K562 (cell line): ENCODE measurements at regions not wholly inside any gene's neighbourhood (a gene's known extent, or its start where the extent isn't known, plus 50 kb on each side); places are given as distances from the start of the nearest gene placed in this dataset.
A peak's percentile ranks its signal among the peaks of the same experiment; 100 is the strongest.

Experiments used
- ATF1 ChIP-seq, 2 experiments: fragments of 450-650 bp in 1 of 2; IDR thresholded peaks; 2 replicates each; pipeline ENCODE4 v1.6.1; 2016; ENCODE audit warnings: missing compliant biosample characterization in 1 of 2, missing genetic modification characterization in 1 of 2
- BRF1 ChIP-seq: IDR thresholded peaks from 3 replicates; pipeline ENCODE4 v1.6.1; 2011; ENCODE audit warnings: borderline replicate concordance, mild to moderate bottlenecking; ENCODE audit not compliant: insufficient read length; ENCODE audit errors: extremely low read depth
- CHAMP1 ChIP-seq: fragments of 450-650 bp; IDR thresholded peaks from 2 replicates; pipeline ENCODE4 v1.6.1; 2016; ENCODE audit warnings: mild to moderate bottlenecking
- ELK1 ChIP-seq: sonication (generic); formaldehyde crosslinking; IDR thresholded peaks from 2 replicates; pipeline ENCODE4 v1.8.1; 2022; ENCODE audit warnings: missing genetic modification reagents
- LEF1 ChIP-seq: fragments of 450-650 bp; IDR thresholded peaks from 2 replicates; pipeline ENCODE4 v1.6.1; 2016; ENCODE audit warnings: mild to moderate bottlenecking
- MAZ ChIP-seq, 2 experiments: fragments of 450-650 bp in 1 of 2; sonication (generic) in 1 of 2; formaldehyde crosslinking; IDR thresholded peaks in 1 of 2; conservative IDR thresholded peaks in 1 of 2; 2 replicates each; pipeline versions ENCODE4 v1.4.0 to v1.5.0; 2020; ENCODE audit warnings: mild to moderate bottlenecking in 1 of 2, missing genetic modification reagents in 1 of 2
- NCOA6 ChIP-seq: fragments of 450-650 bp; IDR thresholded peaks from 2 replicates; pipeline ENCODE4 v1.6.1; 2017; ENCODE audit warnings: mild to moderate bottlenecking
- RNF2 ChIP-seq: sonication (generic); IDR thresholded peaks from 2 replicates; pipeline ENCODE4 v1.6.1; 2016
- RNF219 ChIP-seq: fragments of 250-450 bp; sonication (Bioruptor Pico); IDR thresholded peaks from 2 replicates; pipeline ENCODE4 v1.5.0; 2022; ENCODE audit warnings: mild to moderate bottlenecking
- SETDB1 ChIP-seq: IDR thresholded peaks from one replicate; pipeline ENCODE4 v1.6.1; 2012; ENCODE audit warnings: low read length, control low read depth, inconsistent platforms
- TEAD4 ChIP-seq, 2 experiments: sonication (generic) in 1 of 2; formaldehyde crosslinking in 1 of 2; IDR thresholded peaks; 2 replicates each; pipeline versions ENCODE4 v1.6.1 to v1.8.0; 2012 to 2022; ENCODE audit warnings: borderline replicate concordance in 1 of 2, inconsistent platforms in 1 of 2, low read length in 1 of 2, mild to moderate bottlenecking in 1 of 2, missing genetic modification reagents in 1 of 2
- ZNF184 ChIP-seq: sonication (generic); formaldehyde crosslinking; IDR thresholded peaks from 2 replicates; pipeline ENCODE4 v1.5.0; 2020; ENCODE audit warnings: missing genetic modification reagents
- ZNF24 ChIP-seq: fragments of 450-650 bp; IDR thresholded peaks from 2 replicates; pipeline ENCODE4 v1.6.1; 2016
- ZNF398 ChIP-seq: fragments of 250-450 bp; sonication (Bioruptor Pico); IDR thresholded peaks from 2 replicates; pipeline ENCODE4 v1.8.0; 2021; ENCODE audit warnings: moderate library complexity, mild to moderate bottlenecking, inconsistent platforms
- ZNF512 ChIP-seq: IDR thresholded peaks from 2 replicates; pipeline ENCODE4 v1.6.1; 2016; ENCODE audit warnings: missing genetic modification characterization, missing compliant biosample characterization
- ZNF740 ChIP-seq, 3 experiments: fragments of 200-800 bp in 1 of 3; sonication (Bioruptor generic) in 1 of 3; sonication (generic) in 1 of 3; formaldehyde crosslinking in 1 of 3; IDR thresholded peaks; 2 replicates each; pipeline versions ENCODE4 v1.6.1 to v1.8.0; 2016 to 2022; ENCODE audit warnings: mild to moderate bottlenecking in 2 of 3, missing compliant biosample characterization in 2 of 3, missing genetic modification characterization in 2 of 3, missing genetic modification reagents in 1 of 3
- ZSCAN32 ChIP-seq: fragments of 450-650 bp; formaldehyde crosslinking; IDR thresholded peaks from 2 replicates; pipeline ENCODE4 v1.4.0; 2020; ENCODE audit warnings: mild to moderate bottlenecking, moderate library complexity

GRCh38 chr2:121075006-121075551, 209.9 kb downstream of the TFCP2L1 start (continued):
- TF ChIP-seq CHAMP1: no peak
- TF ChIP-seq ZNF398 (CRISPR knock-in tag): no peak
- no peak; the same call in 1 of the 2 replicates for TF ChIP-seq NCOA6
- no peak for TF ChIP-seq SETDB1
- peak; percentile 95 for TF ChIP-seq TEAD4 (IDR thresholded peaks at IDR 0.05; ENCODE audit: low read length)
- no peak for TF ChIP-seq TEAD4 (CRISPR knock-in tag; IDR thresholded peaks at IDR 0.05; ENCODE audit: borderline replicate concordance)
- peak; percentile 61 for TF ChIP-seq LEF1
- peak; percentile 40 to 83; a peak in 3 of 4 replicates for TF ChIP-seq MAZ (CRISPR knock-in tag; conservative IDR thresholded peaks at IDR 0.05 in 1 of 2, IDR thresholded peaks at IDR 0.05 in 1 of 2)
- peak; percentile 99 for TF ChIP-seq RNF2
- no peak for TF ChIP-seq ELK1 (CRISPR knock-in tag)
- no peak for TF ChIP-seq ATF1 (CRISPR knock-in tag; IDR thresholded peaks at IDR 0.05)
- TF ChIP-seq ATF1 (tag; IDR thresholded peaks at IDR 0.05): peak; percentile 61
- no peak for TF ChIP-seq RNF219 (CRISPR knock-in tag)
- no peak for TF ChIP-seq ZNF512 (tag)
- peak; percentile 93 for TF ChIP-seq ZSCAN32 (CRISPR knock-in tag)
- no peak for TF ChIP-seq BRF1
- no peak for TF ChIP-seq ZNF184 (CRISPR knock-in tag)
- peak; percentile 85 for TF ChIP-seq ZNF740 (CRISPR knock-in tag; IDR thresholded peaks at IDR 0.05)
- peak in 1 of 2 experiments; percentile 81; a peak in 2 of 4 replicates for TF ChIP-seq ZNF740 (tag; IDR thresholded peaks at IDR 0.05)
- no peak for TF ChIP-seq ZNF24
